ENCODE measurements at regions not wholly inside any gene's neighbourhood (a gene's known extent, or its start where the extent isn't known, plus 50 kb on each side); places are given as distances from the start of the nearest gene placed in this dataset.

DNA sequence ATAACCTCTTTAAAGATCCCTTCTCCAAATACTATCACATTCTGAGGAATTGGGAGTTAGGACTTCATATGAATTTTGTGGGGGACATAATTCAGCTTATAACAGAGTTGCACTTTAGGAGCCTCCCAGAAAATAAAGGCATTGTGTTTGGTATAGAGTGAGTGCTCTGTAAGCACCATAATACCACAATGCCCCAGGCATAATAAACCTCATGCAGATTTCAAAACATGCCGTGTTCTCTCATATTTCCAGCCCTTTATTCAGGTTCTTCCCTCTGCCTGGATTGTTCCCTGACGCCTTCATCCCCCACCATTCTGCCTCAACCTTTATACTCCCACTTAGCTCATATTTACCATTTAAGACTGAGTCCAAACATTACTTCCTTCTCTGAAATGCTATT lies 398.8 kb upstream of the FAT3 start:
- H3K27me3 ChIP-seq (ENCODE audit: control insufficient read depth in 1 of 2, insufficient read depth in 1 of 2, low read length in 2 of 2) = no peaks in the 10 kb centered on the region
- no peak overlapping the region for H2AK5ac ChIP-seq (ENCODE audit: low read length, severe bottlenecking)
- DNase-seq = no peak
- H2BK12ac ChIP-seq (ENCODE audit: low read length in 2 of 2) = no peak overlapping the region
- no peak overlapping the region for H4K91ac ChIP-seq (ENCODE audit: low read length)
- H3K4ac ChIP-seq (ENCODE audit: low read depth in 1 of 2, low read length in 2 of 2) = no peak overlapping the region
- H3K23ac ChIP-seq (ENCODE audit: low read length in 2 of 2) = no peak overlapping the region
- H3K27ac ChIP-seq (ENCODE audit: low read length, poor library complexity, severe bottlenecking) = no peak overlapping the region
- H2BK5ac ChIP-seq (ENCODE audit: low read depth, low read length, poor library complexity, severe bottlenecking) = no peak overlapping the region
- H2BK120ac ChIP-seq (ENCODE audit: low read depth, low read length) = no peak overlapping the region
- no peaks in the 10 kb centered on the region for H3K4me1 ChIP-seq (ENCODE audit: control insufficient read depth, insufficient read depth, low read depth, low read length)
- H3K14ac ChIP-seq (ENCODE audit: low read length in 2 of 2) = no peak overlapping the region
- no peak overlapping the region for H2AFZ ChIP-seq (ENCODE audit: low read depth, low read length)
- no peak overlapping the region for H3K4me2 ChIP-seq (ENCODE audit: low read length, poor library complexity, severe bottlenecking)
- H4K8ac ChIP-seq (ENCODE audit: low read length) = no peak overlapping the region
- no peak overlapping the region for H3K18ac ChIP-seq (ENCODE audit: low read depth in 1 of 2, low read length in 2 of 2)
- no peak overlapping the region for H2BK15ac ChIP-seq (ENCODE audit: low read depth, poor library complexity, severe bottlenecking)
- H3K79me1 ChIP-seq (replicated peaks; ENCODE audit: low read length, poor library complexity, severe bottlenecking) = no peaks in the 10 kb centered on the region
- H3K36me3 ChIP-seq (ENCODE audit: control insufficient read depth in 1 of 2, insufficient read depth in 2 of 2, low read depth in 1 of 2, low read length in 2 of 2) = no peaks in the 10 kb centered on the region
- H3K4me3 ChIP-seq (ENCODE audit: insufficient read depth in 1 of 2, low read depth in 1 of 2, low read length in 2 of 2) = no peak overlapping the region
- no peak overlapping the region for H3K9ac ChIP-seq (ENCODE audit: low read length)
- 81% methylated on average over 2 of the region's 2 CpGs for WGBS
- peaks cover 10% of the 10 kb centered on the region for H3K9me3 ChIP-seq (ENCODE audit: control insufficient read depth, low read length)

- Histone ChIP-seq H3K23ac (ENCODE audit: low read length in 2 of 2) (no peak overlapping the region), H3K9ac (ENCODE audit: low read length) (no peak overlapping the region), H2BK15ac (ENCODE audit: low read depth, poor library complexity, severe bottlenecking) (no peak overlapping the region), H3K18ac (ENCODE audit: low read depth in 1 of 2, low read length in 2 of 2) (no peak overlapping the region), H3K27ac (ENCODE audit: low read length, poor library complexity, severe bottlenecking) (no peak overlapping the region), H2BK120ac (ENCODE audit: low read depth, low read length) (no peak overlapping the region), H3K4me2 (ENCODE audit: low read length, poor library complexity, severe bottlenecking) (no peak overlapping the region), H3K27me3 (ENCODE audit: control insufficient read depth in 1 of 2, insufficient read depth in 1 of 2, low read length in 2 of 2) (no peaks in the 10 kb centered on the region), H4K8ac (ENCODE audit: low read length) (no peak overlapping the region), H3K9me3 (ENCODE audit: control insufficient read depth, low read length) (no peaks in the 10 kb centered on the region), H2AK5ac (ENCODE audit: low read length, severe bottlenecking) (no peak overlapping the region), H2AFZ (ENCODE audit: low read depth, low read length) (no peak overlapping the region), H3K4ac (ENCODE audit: low read depth in 1 of 2, low read length in 2 of 2) (no peak overlapping the region), H4K91ac (ENCODE audit: low read length) (no peak overlapping the region), H2BK5ac (ENCODE audit: low read depth, low read length, poor library complexity, severe bottlenecking) (no peak overlapping the region), H2BK12ac (ENCODE audit: low read length in 2 of 2) (no peak overlapping the region), H3K4me1 (ENCODE audit: control insufficient read depth, insufficient read depth, low read depth, low read length) (no peaks in the 10 kb centered on the region), H3K79me1 (replicated peaks; ENCODE audit: low read length, poor library complexity, severe bottlenecking) (no peaks in the 10 kb centered on the region), H3K36me3 (ENCODE audit: control insufficient read depth in 1 of 2, insufficient read depth in 2 of 2, low read depth in 1 of 2, low read length in 2 of 2) (no peaks in the 10 kb centered on the region), H3K4me3 (ENCODE audit: insufficient read depth in 1 of 2, low read depth in 1 of 2, low read length in 2 of 2) (no peak overlapping the region), H3K14ac (ENCODE audit: low read length in 2 of 2) (no peak overlapping the region)
- WGBS = no CpG with 5 or more reads among the region's 1 CpG
- no peak for DNase-seq
These were observed 401.3 kb upstream of the FAT3 start for GRCh38 chr11:91823252-91823830.

DNA sequence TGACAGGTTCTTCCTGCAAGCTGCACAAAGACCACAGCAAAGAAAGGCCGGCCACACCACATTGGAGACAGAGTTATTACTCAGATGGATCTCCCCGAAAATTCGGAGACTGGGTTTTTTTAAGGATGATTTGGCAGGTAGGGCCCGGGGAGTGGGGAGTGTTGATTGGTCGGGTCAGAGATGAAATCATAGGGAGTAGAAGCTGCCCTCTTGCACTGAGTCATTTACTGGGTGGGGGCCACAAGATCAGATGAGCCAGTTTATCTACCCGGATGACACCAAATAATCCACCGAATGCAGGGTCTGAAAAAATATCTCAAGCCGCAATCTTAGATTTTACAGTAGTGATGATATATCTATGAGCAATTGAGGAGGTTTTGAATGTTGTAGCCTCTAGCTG lies 401.8 kb upstream of the FAT3 start:
- no peak overlapping the region for H2AFZ ChIP-seq (ENCODE audit: low read depth, low read length)
- no peaks in the 10 kb centered on the region for H3K9me3 ChIP-seq (ENCODE audit: control insufficient read depth, low read length)
- H4K91ac ChIP-seq (ENCODE audit: low read length) = no peak overlapping the region
- H3K36me3 ChIP-seq (ENCODE audit: control insufficient read depth in 1 of 2, insufficient read depth in 2 of 2, low read depth in 1 of 2, low read length in 2 of 2) = no peaks in the 10 kb centered on the region
- no peak overlapping the region for H4K8ac ChIP-seq (ENCODE audit: low read length)
- no peak overlapping the region for H2BK15ac ChIP-seq (ENCODE audit: low read depth, poor library complexity, severe bottlenecking)
- no peaks in the 10 kb centered on the region for H3K79me1 ChIP-seq (replicated peaks; ENCODE audit: low read length, poor library complexity, severe bottlenecking)
- H3K18ac ChIP-seq (ENCODE audit: low read depth in 1 of 2, low read length in 2 of 2) = no peak overlapping the region
- H3K4me2 ChIP-seq (ENCODE audit: low read length, poor library complexity, severe bottlenecking) = no peak overlapping the region
- H3K4ac ChIP-seq (ENCODE audit: low read depth in 1 of 2, low read length in 2 of 2) = no peak overlapping the region
- H2BK12ac ChIP-seq (ENCODE audit: low read length in 2 of 2) = no peak overlapping the region
- H3K4me1 ChIP-seq (ENCODE audit: control insufficient read depth, insufficient read depth, low read depth, low read length) = no peaks in the 10 kb centered on the region
- H3K9ac ChIP-seq (ENCODE audit: low read length) = no peak overlapping the region
- 96% methylated on average over 7 of the region's 8 CpGs for WGBS
- no peak overlapping the region for H3K4me3 ChIP-seq (ENCODE audit: insufficient read depth in 1 of 2, low read depth in 1 of 2, low read length in 2 of 2)
- no peak overlapping the region for H2BK5ac ChIP-seq (ENCODE audit: low read depth, low read length, poor library complexity, severe bottlenecking)
- H3K27me3 ChIP-seq (ENCODE audit: control insufficient read depth in 1 of 2, insufficient read depth in 1 of 2, low read length in 2 of 2) = no peaks in the 10 kb centered on the region
- H3K14ac ChIP-seq (ENCODE audit: low read length in 2 of 2) = no peak overlapping the region
- H2AK5ac ChIP-seq (ENCODE audit: low read length, severe bottlenecking) = no peak overlapping the region
- DNase-seq = no peak
- H3K23ac ChIP-seq (ENCODE audit: low read length in 2 of 2) = no peak overlapping the region
- H3K27ac ChIP-seq (ENCODE audit: low read length, poor library complexity, severe bottlenecking) = no peak overlapping the region
- H2BK120ac ChIP-seq (ENCODE audit: low read depth, low read length) = no peak overlapping the region

DNA sequence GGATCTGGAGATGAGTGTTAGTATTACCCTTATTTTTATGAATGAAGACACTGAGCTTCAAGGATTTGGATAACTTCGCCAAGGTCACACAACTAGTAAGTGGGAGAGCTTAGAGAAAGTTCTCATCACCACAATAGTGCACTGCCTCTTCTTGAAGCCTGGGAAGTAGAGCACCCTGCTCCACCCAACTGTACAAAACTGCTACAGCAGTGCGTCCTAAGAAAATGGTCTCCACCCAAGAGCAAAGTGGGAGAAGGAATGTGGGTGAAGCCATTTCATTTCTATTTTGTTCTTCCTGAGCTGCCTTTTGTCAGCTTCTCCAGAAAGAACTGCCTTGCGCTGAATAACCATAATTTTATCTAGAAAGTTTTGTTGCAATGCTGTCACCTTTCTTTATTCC lies 403.9 kb upstream of the FAT3 start:
- Histone ChIP-seq H2BK15ac (ENCODE audit: low read depth, poor library complexity, severe bottlenecking) (no peak overlapping the region), H2BK120ac (ENCODE audit: low read depth, low read length) (no peak overlapping the region), H2BK12ac (ENCODE audit: low read length in 2 of 2) (no peak overlapping the region), H3K36me3 (ENCODE audit: control insufficient read depth in 1 of 2, insufficient read depth in 2 of 2, low read depth in 1 of 2, low read length in 2 of 2) (no peaks in the 10 kb centered on the region), H3K23ac (ENCODE audit: low read length in 2 of 2) (no peak overlapping the region), H3K4me3 (ENCODE audit: insufficient read depth in 1 of 2, low read depth in 1 of 2, low read length in 2 of 2) (no peak overlapping the region), H3K79me1 (replicated peaks; ENCODE audit: low read length, poor library complexity, severe bottlenecking) (no peaks in the 10 kb centered on the region), H2AK5ac (ENCODE audit: low read length, severe bottlenecking) (no peak overlapping the region), H3K4ac (ENCODE audit: low read depth in 1 of 2, low read length in 2 of 2) (no peak overlapping the region), H2BK5ac (ENCODE audit: low read depth, low read length, poor library complexity, severe bottlenecking) (no peak overlapping the region), H4K91ac (ENCODE audit: low read length) (no peak overlapping the region), H3K27ac (ENCODE audit: low read length, poor library complexity, severe bottlenecking) (no peak overlapping the region), H4K8ac (ENCODE audit: low read length) (no peak overlapping the region), H2AFZ (ENCODE audit: low read depth, low read length) (no peak overlapping the region), H3K9me3 (ENCODE audit: control insufficient read depth, low read length) (no peaks in the 10 kb centered on the region), H3K4me1 (ENCODE audit: control insufficient read depth, insufficient read depth, low read depth, low read length) (no peaks in the 10 kb centered on the region), H3K27me3 (ENCODE audit: control insufficient read depth in 1 of 2, insufficient read depth in 1 of 2, low read length in 2 of 2) (no peaks in the 10 kb centered on the region), H3K9ac (ENCODE audit: low read length) (no peak overlapping the region), H3K18ac (ENCODE audit: low read depth in 1 of 2, low read length in 2 of 2) (no peak overlapping the region), H3K4me2 (ENCODE audit: low read length, poor library complexity, severe bottlenecking) (no peak overlapping the region), H3K14ac (ENCODE audit: low read length in 2 of 2) (no peak overlapping the region)
- WGBS = 95% methylated on average over 3 of the region's 3 CpGs
- no peak for DNase-seq

Data from mesenchymal stem cell (in vitro differentiated cells and primary cell).